A673 (cell line): ENCODE measurements at regions not wholly inside any gene's neighbourhood (a gene's known extent, or its start where the extent isn't known, plus 50 kb on each side); places are given as distances from the start of the nearest gene placed in this dataset.

Source experiments
- CTCF ChIP-seq: fragments of 300-800, 200-600 bp; sonication (generic); conservative IDR thresholded peaks from 2 replicates; pipeline ENCODE4 v1.5.1; 2017; ENCODE audit warnings: low read depth, mild to moderate bottlenecking, antibody characterized with exemption, low read length, moderate library complexity, mixed read lengths
- EZH2 ChIP-seq: fragments of 200-600 bp; sonication (generic); IDR thresholded peaks from 2 replicates; pipeline ENCODE4 v1.6.1; 2017; ENCODE audit warnings: borderline replicate concordance, low read depth, mild to moderate bottlenecking, mixed read lengths, antibody characterized with exemption, low read length; ENCODE audit not compliant: poor library complexity, severe bottlenecking

GRCh38 chr2:5969303-5969702, 277.1 kb downstream of the SOX11 start:
- TF ChIP-seq CTCF (no peak), EZH2 (no peak)
